HG03135 (cell line): ENCODE measurements at regions not wholly inside any gene's neighbourhood (a gene's known extent, or its start where the extent isn't known, plus 50 kb on each side); places are given as distances from the start of the nearest gene placed in this dataset.
"Not testable (repeated sequence)": the region's sequence is repeated elsewhere in the genome, so short reads cannot be mapped to it uniquely, and the experiment has no call there.

Experiments
- ATAC-seq: cut with Tn5 transposase; IDR thresholded peaks from one replicate; pipeline ENCODE4 v1.9.1; 2021; ENCODE audit warnings: mild to moderate bottlenecking, moderate library complexity; ENCODE audit not compliant: unreplicated experiment

DNA sequence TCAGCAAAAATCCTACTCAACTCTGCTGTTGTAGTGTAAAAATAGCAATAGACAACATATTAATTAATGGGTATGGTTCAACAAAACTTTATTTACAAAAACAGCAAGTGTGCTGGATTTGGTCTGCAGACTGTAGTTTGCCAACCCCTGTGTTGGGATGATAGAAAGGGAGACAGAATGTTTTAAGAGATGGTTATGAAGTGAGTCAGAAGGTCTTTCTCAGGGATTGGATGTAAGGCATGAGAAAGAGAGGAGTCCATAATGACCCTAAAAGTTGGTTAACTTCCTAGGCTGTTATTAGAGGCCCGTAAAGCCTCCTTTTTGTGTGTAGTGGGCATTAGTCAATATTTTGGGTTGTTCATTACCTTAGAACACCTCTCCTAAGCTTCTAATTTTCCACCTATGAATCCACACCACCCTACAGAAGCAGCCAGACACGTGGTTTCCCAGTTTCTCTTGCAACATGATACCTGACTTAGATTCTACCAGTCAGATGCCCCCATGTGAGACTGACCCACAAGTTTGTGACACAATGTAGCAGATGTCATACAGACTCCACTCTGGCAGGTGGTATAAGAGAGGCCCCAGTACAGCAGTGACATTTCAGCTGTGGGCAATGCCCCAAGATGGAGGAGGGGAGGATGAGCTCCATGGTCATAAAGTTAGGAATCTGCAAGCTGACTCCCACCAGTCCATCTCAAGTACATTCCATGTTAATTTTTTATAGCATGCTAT is 1015.6 kb downstream of the KCNMA1 start:
- ATAC-seq, result no peak

DNA sequence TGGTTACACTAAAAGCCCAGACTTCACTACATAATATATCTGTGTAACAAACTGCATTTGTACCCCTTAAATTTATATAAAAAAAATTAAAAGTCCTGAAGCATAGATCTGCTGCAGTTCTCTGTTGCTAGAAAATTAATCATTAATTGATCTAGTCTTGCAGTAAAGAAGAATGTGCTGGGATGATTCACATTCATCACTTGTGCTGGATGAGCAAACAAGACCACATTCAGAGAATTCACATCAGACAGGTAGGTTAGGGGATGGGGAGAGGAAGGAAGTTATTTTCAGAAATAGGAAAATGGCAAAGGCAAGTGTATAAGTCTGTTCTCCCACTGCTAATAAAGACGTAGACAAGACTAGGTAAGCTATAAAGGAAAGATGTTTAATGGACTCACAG is 1019.0 kb downstream of the KCNMA1 start:
- no peak for ATAC-seq

DNA sequence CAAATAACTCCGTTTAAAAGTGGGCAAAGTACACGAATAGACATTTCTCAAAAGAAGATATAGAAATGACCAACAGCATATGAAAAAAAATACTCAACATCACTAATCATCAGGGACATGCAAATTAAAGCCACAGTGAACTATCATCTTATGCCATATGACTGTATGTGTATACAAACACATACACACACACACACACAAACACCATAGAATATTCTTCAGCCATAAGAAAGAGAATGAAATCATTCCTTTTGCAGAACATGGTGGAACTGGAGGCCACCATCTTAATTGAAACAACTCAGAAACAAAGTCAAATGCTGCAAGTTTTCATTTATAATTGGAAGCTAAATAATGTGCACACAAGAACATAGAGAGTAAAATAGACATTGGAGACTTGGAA is 1019.4 kb downstream of the KCNMA1 start:
- ATAC-seq, result no peak

DNA sequence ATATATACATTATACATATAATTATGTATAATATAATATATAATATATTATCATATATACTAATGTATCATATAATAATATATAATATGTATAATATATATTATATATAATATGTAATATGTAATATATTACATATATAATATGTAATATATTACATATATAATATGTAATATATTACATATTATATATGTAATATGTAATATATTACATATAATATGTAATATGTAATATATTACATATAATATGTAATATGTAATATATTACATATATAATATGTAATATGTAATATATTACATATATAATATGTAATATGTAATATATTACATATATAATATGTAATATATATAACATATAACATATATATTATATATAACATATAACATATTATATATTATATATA is 1020.9 kb downstream of the KCNMA1 start:
- not testable (repeated sequence) for ATAC-seq

DNA sequence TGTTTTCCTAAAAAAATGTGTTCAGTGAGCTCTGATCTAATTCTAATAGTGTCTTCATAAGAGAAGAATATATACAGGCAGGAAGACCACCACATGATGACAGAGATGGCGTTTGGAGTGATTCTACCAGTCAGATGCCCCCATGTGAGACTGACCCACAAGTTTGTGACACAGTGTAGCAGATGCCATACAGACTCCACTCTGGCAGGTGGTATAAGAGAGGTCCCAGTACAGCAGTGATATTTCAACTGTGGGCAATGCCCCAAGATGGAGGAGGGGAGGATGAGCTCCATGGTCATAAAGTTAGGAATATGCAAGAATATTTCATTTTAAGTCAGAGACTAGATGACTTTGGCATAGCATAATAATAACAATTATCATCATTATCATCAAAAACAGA is 1022.6 kb downstream of the KCNMA1 start:
- no peak for ATAC-seq
